ENCODE measurements at regions not wholly inside any gene's neighbourhood (a gene's known extent, or its start where the extent isn't known, plus 50 kb on each side); places are given as distances from the start of the nearest gene placed in this dataset.

GRCh38 chr4:28402751-28403150 is 1542.1 kb downstream of the STIM2 start:
- no peak for DNase-seq

GRCh38 chr4:28421221-28421620 is 1560.6 kb downstream of the STIM2 start:
- Mint-ChIP-seq H3K4me3 (ENCODE audit: unreplicated experiment) (no peak overlapping the region), H3K27ac (ENCODE audit: unreplicated experiment) (no peak overlapping the region), H3K36me3 (ENCODE audit: unreplicated experiment) (no peaks in the 10 kb centered on the region), H3K9me3 (ENCODE audit: unreplicated experiment) (no peaks in the 10 kb centered on the region), H3K27me3 (ENCODE audit: unreplicated experiment) (no peaks in the 10 kb centered on the region), H3K4me1 (ENCODE audit: low read depth, unreplicated experiment) (no peaks in the 10 kb centered on the region)
- no peak for TF ChIP-seq CTCF (IDR thresholded peaks at IDR 0.05; ENCODE audit: partially characterized antibody, unreplicated experiment)
- no peak for DNase-seq

More at GRCh38 chr4:28402751-28403150, 1542.1 kb downstream of the STIM2 start:
- Mint-ChIP-seq H3K36me3 (ENCODE audit: unreplicated experiment) (peaks cover 5% of the 10 kb centered on the region), H3K27me3 (ENCODE audit: unreplicated experiment) (no peaks in the 10 kb centered on the region), H3K9me3 (ENCODE audit: unreplicated experiment) (no peaks in the 10 kb centered on the region), H3K4me1 (ENCODE audit: low read depth, unreplicated experiment) (no peaks in the 10 kb centered on the region), H3K4me3 (ENCODE audit: unreplicated experiment) (no peak overlapping the region), H3K27ac (ENCODE audit: unreplicated experiment) (no peak overlapping the region)
- no peak for TF ChIP-seq CTCF (IDR thresholded peaks at IDR 0.05; ENCODE audit: partially characterized antibody, unreplicated experiment)

GRCh38 chr4:28426251-28426650 is 1565.6 kb downstream of the STIM2 start:
- DNase-seq: no peak
- H3K36me3 Mint-ChIP-seq (ENCODE audit: unreplicated experiment): no peaks in the 10 kb centered on the region
- H3K4me1 Mint-ChIP-seq (ENCODE audit: low read depth, unreplicated experiment): no peaks in the 10 kb centered on the region
- no peak overlapping the region for H3K4me3 Mint-ChIP-seq (ENCODE audit: unreplicated experiment)
- H3K9me3 Mint-ChIP-seq (ENCODE audit: unreplicated experiment): no peaks in the 10 kb centered on the region
- no peak for TF ChIP-seq CTCF (IDR thresholded peaks at IDR 0.05; ENCODE audit: partially characterized antibody, unreplicated experiment)
- no peak overlapping the region for H3K27ac Mint-ChIP-seq (ENCODE audit: unreplicated experiment)
- H3K27me3 Mint-ChIP-seq (ENCODE audit: unreplicated experiment): no peaks in the 10 kb centered on the region

- H3K27me3 Mint-ChIP-seq (ENCODE audit: unreplicated experiment): no peaks in the 10 kb centered on the region
- DNase-seq: no peak
- H3K4me3 Mint-ChIP-seq (ENCODE audit: unreplicated experiment): no peak overlapping the region
- H3K27ac Mint-ChIP-seq (ENCODE audit: unreplicated experiment): no peak overlapping the region
- no peaks in the 10 kb centered on the region for H3K36me3 Mint-ChIP-seq (ENCODE audit: unreplicated experiment)
- H3K4me1 Mint-ChIP-seq (ENCODE audit: low read depth, unreplicated experiment): no peaks in the 10 kb centered on the region
- no peak for TF ChIP-seq CTCF (IDR thresholded peaks at IDR 0.05; ENCODE audit: partially characterized antibody, unreplicated experiment)
- H3K9me3 Mint-ChIP-seq (ENCODE audit: unreplicated experiment): no peaks in the 10 kb centered on the region
These were observed 1566.9 kb downstream of the STIM2 start for GRCh38 chr4:28427306-28428085.

- Mint-ChIP-seq H3K4me1 (ENCODE audit: low read depth, unreplicated experiment) (no peaks in the 10 kb centered on the region), H3K27ac (ENCODE audit: unreplicated experiment) (no peak overlapping the region), H3K36me3 (ENCODE audit: unreplicated experiment) (no peaks in the 10 kb centered on the region)
These were observed 1571.8 kb downstream of the STIM2 start for GRCh38 chr4:28432348-28433025.

More at GRCh38 chr4:28432348-28433025, 1571.8 kb downstream of the STIM2 start:
- DNase-seq: no peak
- TF ChIP-seq CTCF (IDR thresholded peaks at IDR 0.05; ENCODE audit: partially characterized antibody, unreplicated experiment): no peak
- no peaks in the 10 kb centered on the region for H3K9me3 Mint-ChIP-seq (ENCODE audit: unreplicated experiment)
- no peaks in the 10 kb centered on the region for H3K27me3 Mint-ChIP-seq (ENCODE audit: unreplicated experiment)
- no peak overlapping the region for H3K4me3 Mint-ChIP-seq (ENCODE audit: unreplicated experiment)

Data from glutamatergic neuron (in vitro differentiated cells).